T-helper 2 cell treated with Interferon-gamma antibody and Interleukin-4, amounts not matched to agents 100 ng/mL and 5 ng/mL, for 36 hours (primary cell): ENCODE measurements at regions not wholly inside any gene's neighbourhood (a gene's known extent, or its start where the extent isn't known, plus 50 kb on each side); places are given as distances from the start of the nearest gene placed in this dataset.

ENCODE experiments used
- intact Hi-C: fragments of 100-400 bp; cut with micrococcal nuclease; formaldehyde crosslinking; loops from one replicate; pipeline ENCODE4 v1.15.1; 2023

- intact Hi-C loops, result no loop called here
These were observed 133.6 kb downstream of the UBE2E3 start for GRCh38 chr2:181114021-181114420.

DNA sequence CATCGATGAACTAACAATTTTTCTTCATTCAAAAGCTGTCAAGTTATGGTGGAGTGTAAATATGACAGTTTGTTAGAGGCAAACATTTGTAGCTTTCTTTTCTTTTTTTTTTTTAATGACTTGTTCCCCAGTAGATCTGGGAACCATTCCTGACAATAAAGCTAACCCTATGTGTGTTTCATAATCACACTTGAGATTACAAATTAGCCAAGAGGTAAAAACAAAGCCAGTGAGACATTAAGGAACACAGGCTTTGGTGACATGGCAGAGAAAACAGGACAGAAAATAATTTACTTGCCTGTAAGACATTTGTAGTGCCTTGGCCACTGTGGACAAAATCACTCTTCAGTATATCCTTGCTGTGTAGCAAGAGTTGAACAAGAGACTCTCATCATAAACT lies 135.9 kb downstream of the UBE2E3 start:
- intact Hi-C loops, result no loop called here

DNA sequence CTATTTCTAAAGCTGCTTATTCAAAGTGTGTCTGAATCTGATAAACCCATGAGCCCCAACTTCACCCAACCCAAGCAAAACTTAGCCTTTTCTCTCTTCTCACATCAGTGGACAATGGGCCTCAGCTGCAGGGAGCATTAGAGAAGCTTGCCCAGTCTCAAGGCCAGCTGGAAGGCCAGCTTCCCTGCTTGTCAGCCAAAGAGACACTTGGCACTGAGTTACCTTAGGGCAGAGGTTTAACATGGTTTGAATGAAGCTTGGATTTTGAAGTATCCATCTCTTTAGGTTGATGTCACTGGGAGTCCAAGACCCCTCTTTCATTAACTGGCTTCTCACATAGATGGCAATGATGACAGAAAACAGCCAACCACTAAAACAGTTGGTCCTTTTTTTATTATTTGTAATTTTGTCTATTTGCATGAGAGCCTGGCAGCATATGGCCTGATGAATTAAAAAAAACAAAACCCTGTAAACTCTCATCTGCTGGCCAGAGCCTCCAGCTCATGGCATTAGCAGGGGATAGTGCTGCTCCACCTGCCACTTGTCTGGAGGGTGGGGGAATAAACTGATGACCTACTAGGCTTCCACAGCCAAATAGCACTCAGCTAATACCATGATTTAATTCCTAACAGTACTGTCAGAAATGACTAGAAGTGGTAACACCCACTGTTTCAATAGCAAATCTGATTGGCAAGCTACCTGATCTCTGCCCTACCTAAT lies 137.0 kb downstream of the UBE2E3 start:
- intact Hi-C loops, result no loop called here

DNA sequence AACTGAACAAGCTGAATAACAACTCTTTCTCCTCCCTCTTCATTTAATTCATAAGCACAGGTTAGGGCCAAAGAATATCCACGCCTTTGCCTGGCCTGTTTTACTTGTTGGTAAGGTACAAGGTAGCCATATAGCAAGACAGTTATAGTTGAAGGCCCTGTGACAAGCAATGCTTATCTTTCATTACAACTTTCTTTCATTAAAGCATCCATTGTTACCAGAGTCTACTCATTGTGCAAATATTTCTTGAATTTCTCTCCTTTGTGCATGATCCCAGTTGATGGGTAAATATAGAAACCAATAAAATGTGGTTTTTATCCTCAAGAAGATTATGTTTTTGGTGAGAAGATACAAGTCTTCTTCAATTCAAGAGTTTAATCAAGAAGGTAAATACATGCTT lies 140.2 kb downstream of the UBE2E3 start:
- intact Hi-C loops, result loop anchor here (5.0 kb wide), 5 partner anchors 102 to 1113 kb away; partner anchors contain the start of genes CWC22 and UBE2E3

DNA sequence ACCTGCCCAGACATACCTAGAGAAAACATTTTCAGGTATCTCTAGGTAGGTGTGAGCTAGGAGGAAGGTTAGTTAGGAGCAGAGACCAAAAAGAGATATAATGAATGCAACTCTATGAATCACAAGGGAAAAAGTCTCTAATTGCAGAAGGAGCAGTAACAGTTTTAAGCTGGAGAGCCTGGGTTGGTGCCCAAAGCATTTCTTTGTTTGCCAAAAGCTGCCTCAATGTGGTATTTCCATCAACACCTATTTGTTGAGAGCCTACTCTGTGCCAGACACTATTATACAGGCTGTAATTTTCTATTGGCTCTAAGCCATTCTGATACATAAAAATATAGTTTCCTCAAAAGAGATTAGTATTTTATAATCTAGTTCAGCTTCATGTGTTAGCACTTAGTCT lies 141.6 kb downstream of the UBE2E3 start:
- intact Hi-C loops, result loop anchor here (5.0 kb wide), 5 partner anchors 100 to 1115 kb away; partner anchors contain the start of genes CWC22 and UBE2E3

GRCh38 chr2:181122601-181123000 lies 142.2 kb downstream of the UBE2E3 start:
- intact Hi-C loops, result loop anchor here (5.0 kb wide), 5 partner anchors 100 to 1115 kb away; partner anchors contain the start of genes CWC22 and UBE2E3

DNA sequence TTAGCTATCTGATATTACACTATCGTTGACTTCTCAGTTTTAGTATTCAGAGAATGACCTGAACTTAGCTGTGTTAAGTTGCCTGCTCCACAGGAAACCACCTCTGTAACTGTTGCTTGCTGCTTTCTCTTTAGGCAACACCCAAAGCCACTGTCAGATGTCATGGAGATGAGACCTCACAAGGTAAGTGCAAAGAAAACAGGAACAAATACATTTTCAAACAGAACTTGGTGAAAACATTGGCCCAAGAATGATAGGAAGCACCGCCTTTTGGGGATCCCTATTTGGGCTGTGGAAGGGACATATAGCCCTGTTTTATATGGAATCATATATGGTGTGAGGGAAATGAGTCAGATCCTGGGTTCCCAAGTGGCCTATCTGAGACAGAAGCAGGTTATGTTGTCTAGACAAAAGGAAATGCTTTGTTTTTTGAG lies 143.4 kb downstream of the UBE2E3 start:
- intact Hi-C loops, result loop anchor here (1.0 to 5.0 kb wide), 10 partner anchors 17 to 1117 kb away; partner anchors contain the start of genes CWC22 and UBE2E3

GRCh38 chr2:181124497-181124896 lies 144.1 kb downstream of the UBE2E3 start:
- intact Hi-C loops, result loop anchor here (1.0 to 5.0 kb wide), 7 partner anchors 41 to 1117 kb away; partner anchors contain the start of genes CWC22 and UBE2E3

DNA sequence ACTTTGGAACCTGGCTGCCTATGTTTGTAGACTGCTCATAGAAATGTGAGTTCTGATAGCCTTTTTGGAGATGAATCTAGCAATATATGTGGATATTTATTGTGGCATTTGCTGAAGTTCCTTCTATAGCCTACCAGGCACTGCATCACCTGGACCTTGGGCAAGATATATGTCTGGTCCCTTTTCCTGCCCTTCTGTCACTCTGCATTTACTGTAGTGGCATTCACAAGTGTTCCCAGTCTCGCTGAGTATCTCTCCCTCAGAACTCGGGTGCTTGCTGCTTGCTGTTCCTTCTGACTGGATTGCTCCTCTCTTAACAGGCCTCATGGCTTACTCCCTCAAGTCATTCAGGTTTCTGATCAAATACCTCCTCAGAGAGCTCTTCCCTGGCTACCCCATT lies 145.0 kb downstream of the UBE2E3 start:
- intact Hi-C loops, result loop anchor here (1.0 kb wide), 1 partner anchor 8 kb away; no protein-coding TSS in a partner anchor

DNA sequence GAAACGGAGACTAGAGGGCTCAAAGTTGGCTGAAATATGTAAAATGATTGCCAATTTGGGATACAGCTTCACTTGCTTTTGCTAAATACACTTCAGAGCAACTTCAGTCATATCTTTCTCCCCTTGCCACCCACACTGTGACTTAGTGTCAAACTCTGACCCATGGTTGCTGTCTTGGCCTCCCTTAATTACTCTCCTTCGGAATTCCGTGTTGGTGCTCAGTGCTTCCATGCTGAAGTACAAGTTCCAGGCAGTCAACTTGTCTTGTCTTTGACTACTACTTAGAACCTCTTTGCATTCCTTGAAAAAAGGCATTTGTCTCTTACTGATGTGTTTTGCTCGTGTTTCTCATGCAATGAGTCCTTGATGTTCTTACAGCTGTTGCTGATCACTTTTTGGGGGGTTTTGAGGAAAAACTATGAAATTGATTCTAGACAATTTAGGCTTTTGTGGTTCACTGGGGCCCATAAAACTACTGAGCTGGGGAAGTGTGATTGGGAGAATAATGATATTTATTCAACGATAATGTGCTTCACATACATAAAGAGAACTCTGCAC lies 146.0 kb downstream of the UBE2E3 start:
- intact Hi-C loops, result no loop called here

DNA sequence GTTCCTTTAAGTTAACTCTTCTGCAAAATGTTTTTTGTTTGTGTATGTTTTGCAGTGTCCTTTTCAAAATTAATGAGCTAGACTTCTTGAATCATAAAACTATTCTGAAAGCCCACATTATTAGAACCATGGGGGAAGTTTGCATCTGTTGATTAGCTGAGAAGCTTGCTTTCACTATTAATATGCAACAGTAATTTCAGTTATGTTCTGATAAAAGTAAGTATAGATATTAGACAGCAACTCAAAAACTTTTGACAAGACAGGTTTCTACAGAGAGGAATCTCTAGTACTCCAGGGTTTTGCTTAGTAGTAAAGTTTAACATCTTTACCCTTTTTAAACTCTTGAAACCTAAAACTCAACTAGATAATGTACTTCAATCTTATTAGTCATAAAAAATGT lies 147.8 kb downstream of the UBE2E3 start:
- intact Hi-C loops, result no loop called here

- intact Hi-C loops, result no loop called here
These were observed 149.1 kb downstream of the UBE2E3 start for GRCh38 chr2:181129364-181130056.

DNA sequence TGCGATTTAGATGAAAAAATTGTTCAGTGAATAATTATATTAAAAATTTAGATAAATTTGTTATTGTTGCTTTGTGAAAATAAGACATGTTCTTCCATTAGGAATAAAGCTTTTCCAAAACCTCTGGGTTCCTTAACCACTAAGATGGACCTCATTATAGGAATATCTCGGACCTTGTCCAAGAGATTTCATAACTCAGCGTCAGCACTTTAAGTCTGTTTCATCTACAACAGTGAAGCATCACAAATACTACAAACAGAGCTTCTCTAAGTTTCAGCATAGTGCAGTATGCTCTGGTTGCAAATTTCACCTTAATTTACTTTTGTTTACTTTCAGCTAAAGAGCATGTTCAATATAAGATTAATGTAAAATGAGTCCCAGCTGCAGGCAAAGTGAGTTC lies 150.3 kb downstream of the UBE2E3 start:
- intact Hi-C loops, result loop anchor here (1.0 kb wide), 1 partner anchor 9 kb away; no protein-coding TSS in a partner anchor

DNA sequence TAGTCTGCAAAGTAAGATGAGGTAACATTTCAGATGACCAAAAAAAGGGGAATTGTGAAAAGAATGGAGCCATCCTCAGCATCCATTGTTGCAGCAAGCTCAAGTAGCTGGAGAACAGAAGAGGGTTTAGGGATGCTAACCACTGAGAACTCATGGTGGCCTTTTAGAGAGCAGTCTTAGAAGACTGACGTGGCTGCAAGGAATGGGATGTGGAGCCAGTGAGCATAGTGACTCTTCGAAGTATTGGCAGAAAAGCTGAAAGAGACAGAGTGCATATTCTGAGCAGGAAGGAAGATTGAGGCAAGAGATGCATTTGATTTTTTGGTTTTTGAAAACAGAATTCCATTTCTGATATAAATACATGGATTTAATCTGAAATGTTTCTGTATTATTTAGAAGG lies 151.2 kb downstream of the UBE2E3 start:
- intact Hi-C loops, result loop anchor here (1.0 kb wide), 1 partner anchor 8 kb away; no protein-coding TSS in a partner anchor

GRCh38 chr2:181138816-181139215 lies 158.4 kb downstream of the UBE2E3 start:
- intact Hi-C loops, result loop anchor here (1.0 kb wide), 1 partner anchor 8 kb away; no protein-coding TSS in a partner anchor

GRCh38 chr2:181139831-181140230 lies 159.4 kb downstream of the UBE2E3 start:
- intact Hi-C loops, result loop anchor here (1.0 to 5.0 kb wide), 4 partner anchors 9 to 102 kb away; no protein-coding TSS in a partner anchor

GRCh38 chr2:181140414-181140813 lies 160.0 kb downstream of the UBE2E3 start:
- intact Hi-C loops, result loop anchor here (2.0 to 5.0 kb wide), 3 partner anchors 24 to 102 kb away; no protein-coding TSS in a partner anchor

DNA sequence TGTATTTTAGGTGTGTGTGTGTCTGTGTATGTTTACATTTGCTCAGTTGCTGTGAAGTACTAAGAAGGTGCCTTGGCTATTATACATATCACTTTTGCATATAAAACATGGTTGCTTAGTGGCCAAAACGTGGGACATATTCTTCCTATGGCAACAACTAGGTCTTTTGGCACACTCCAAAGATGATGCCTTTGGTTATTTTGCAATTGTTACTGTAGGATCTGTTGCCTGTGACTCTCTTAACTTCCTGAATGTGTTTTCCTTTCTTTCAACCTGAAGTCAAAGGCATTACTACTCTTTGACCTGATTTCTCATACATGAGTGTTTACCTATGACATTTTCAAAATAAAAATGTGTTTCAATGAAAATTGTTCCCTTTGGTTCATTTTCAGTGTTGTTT lies 160.5 kb downstream of the UBE2E3 start:
- intact Hi-C loops, result loop anchor here (2.0 to 5.0 kb wide), 3 partner anchors 24 to 101 kb away; no protein-coding TSS in a partner anchor

GRCh38 chr2:181141676-181142075 lies 161.3 kb downstream of the UBE2E3 start:
- intact Hi-C loops, result loop anchor here (1.0 to 5.0 kb wide), 5 partner anchors 18 to 253 kb away; no protein-coding TSS in a partner anchor

DNA sequence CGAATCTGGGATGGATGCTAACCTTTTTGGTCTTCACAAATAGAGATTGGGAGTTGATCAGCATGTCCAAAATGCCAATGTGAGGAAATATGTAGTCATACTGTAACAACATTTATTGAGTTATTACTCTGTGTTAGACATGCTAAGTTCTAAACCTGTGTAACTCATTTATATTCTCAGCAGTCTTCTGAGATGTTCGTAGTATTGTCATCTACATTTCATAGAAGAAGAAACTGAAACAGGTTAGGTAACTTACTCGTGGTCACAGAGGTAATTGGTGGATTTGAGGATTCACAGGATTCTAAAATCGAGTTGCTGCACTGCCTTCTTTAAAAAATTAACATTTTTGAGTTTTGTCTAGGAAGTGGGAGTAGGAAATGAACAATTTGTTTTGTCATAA lies 162.1 kb downstream of the UBE2E3 start:
- intact Hi-C loops, result loop anchor here (1.0 to 5.0 kb wide), 4 partner anchors 19 to 252 kb away; no protein-coding TSS in a partner anchor

DNA sequence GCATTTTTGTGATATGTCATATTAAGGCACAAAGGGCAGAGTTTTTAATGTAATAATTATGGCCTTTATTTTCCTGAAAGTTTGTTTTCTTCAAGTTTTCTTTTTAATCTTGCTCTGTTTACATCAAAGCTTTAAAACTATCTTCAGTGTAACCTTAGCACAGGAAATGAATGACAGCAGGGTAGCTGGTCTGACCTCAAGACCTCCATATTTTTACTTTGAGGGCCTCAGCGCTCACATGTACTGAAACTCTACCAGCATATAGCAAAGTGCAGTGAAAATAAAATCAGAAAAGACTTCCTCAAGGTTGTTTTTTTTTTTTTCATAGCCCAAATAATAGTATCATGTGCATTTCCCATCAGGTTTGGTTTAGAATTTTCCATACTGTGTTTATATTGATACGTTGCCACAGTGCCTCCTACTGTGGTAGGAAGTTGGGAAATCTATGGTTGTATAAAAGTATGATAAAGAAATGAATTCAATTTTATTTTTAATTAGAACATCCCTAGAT lies 163.4 kb downstream of the UBE2E3 start:
- intact Hi-C loops, result loop anchor here (1.0 to 5.0 kb wide), 4 partner anchors 33 to 160 kb away; no protein-coding TSS in a partner anchor
